ENCODE measurements at regions not wholly inside any gene's neighbourhood (a gene's known extent, or its start where the extent isn't known, plus 50 kb on each side); places are given as distances from the start of the nearest gene placed in this dataset.

GRCh38 chr9:21569721-21570120 lies 87.6 kb upstream of the IFNE start:
- H3K27ac Mint-ChIP-seq (ENCODE audit: unreplicated experiment) = no peak overlapping the region
- H3K27me3 Mint-ChIP-seq (ENCODE audit: unreplicated experiment) = no peaks in the 10 kb centered on the region
- no peak overlapping the region for H3K4me3 Mint-ChIP-seq (ENCODE audit: unreplicated experiment)
- TF ChIP-seq, protein P1, sequence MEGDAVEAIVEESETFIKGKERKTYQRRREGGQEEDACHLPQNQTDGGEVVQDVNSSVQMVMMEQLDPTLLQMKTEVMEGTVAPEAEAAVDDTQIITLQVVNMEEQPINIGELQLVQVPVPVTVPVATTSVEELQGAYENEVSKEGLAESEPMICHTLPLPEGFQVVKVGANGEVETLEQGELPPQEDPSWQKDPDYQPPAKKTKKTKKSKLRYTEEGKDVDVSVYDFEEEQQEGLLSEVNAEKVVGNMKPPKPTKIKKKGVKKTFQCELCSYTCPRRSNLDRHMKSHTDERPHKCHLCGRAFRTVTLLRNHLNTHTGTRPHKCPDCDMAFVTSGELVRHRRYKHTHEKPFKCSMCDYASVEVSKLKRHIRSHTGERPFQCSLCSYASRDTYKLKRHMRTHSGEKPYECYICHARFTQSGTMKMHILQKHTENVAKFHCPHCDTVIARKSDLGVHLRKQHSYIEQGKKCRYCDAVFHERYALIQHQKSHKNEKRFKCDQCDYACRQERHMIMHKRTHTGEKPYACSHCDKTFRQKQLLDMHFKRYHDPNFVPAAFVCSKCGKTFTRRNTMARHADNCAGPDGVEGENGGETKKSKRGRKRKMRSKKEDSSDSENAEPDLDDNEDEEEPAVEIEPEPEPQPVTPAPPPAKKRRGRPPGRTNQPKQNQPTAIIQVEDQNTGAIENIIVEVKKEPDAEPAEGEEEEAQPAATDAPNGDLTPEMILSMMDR (IDR thresholded peaks at IDR 0.05; ENCODE audit: unreplicated experiment) = no peak
- no peaks in the 10 kb centered on the region for H3K9me3 Mint-ChIP-seq (ENCODE audit: unreplicated experiment)
- DNase-seq (ENCODE audit: low spot score) = no peak
- no peaks in the 10 kb centered on the region for H3K36me3 Mint-ChIP-seq (ENCODE audit: low read depth, unreplicated experiment)
- H3K4me1 Mint-ChIP-seq (ENCODE audit: unreplicated experiment) = peaks cover 3% of the 10 kb centered on the region

GRCh38 chr9:21570643-21571275 lies 88.6 kb upstream of the IFNE start:
- TF ChIP-seq, protein P1 (IDR thresholded peaks at IDR 0.05; ENCODE audit: unreplicated experiment) = no peak
- Mint-ChIP-seq H3K4me3 (ENCODE audit: unreplicated experiment) (no peak overlapping the region), H3K27ac (ENCODE audit: unreplicated experiment) (no peak overlapping the region), H3K4me1 (ENCODE audit: unreplicated experiment) (peaks cover 3% of the 10 kb centered on the region), H3K36me3 (ENCODE audit: low read depth, unreplicated experiment) (no peaks in the 10 kb centered on the region), H3K27me3 (ENCODE audit: unreplicated experiment) (no peaks in the 10 kb centered on the region), H3K9me3 (ENCODE audit: unreplicated experiment) (no peaks in the 10 kb centered on the region)
- no peak for DNase-seq (ENCODE audit: low spot score)

DNA sequence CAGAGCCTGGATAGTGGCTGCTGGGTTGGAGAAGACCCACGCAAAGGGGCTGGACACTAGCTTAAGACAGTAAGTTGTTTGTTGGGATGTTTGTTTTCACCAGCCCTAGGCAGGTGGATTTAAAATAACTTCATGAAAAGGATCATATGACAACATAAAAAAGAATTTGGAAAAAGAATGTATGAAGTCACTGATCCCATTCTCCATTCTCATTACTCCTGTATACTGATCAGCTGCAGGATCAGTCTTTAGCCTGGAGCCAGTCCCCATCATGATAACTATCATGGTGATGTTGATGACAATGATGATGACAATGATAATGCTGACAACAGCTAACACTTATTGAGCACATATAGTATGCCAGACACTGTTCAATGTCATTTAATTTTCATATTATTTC lies 92.1 kb upstream of the IFNE start:
- DNase-seq (ENCODE audit: low spot score) = no peak
- no peaks in the 10 kb centered on the region for H3K9me3 Mint-ChIP-seq (ENCODE audit: unreplicated experiment)
- TF ChIP-seq, protein P1 (IDR thresholded peaks at IDR 0.05; ENCODE audit: unreplicated experiment) = no peak
- no peak overlapping the region for H3K27ac Mint-ChIP-seq (ENCODE audit: unreplicated experiment)
- no peak overlapping the region for H3K4me3 Mint-ChIP-seq (ENCODE audit: unreplicated experiment)
- peaks cover 5% of the 10 kb centered on the region for H3K4me1 Mint-ChIP-seq (ENCODE audit: unreplicated experiment)
- no peaks in the 10 kb centered on the region for H3K36me3 Mint-ChIP-seq (ENCODE audit: low read depth, unreplicated experiment)
- no peaks in the 10 kb centered on the region for H3K27me3 Mint-ChIP-seq (ENCODE audit: unreplicated experiment)

DNA sequence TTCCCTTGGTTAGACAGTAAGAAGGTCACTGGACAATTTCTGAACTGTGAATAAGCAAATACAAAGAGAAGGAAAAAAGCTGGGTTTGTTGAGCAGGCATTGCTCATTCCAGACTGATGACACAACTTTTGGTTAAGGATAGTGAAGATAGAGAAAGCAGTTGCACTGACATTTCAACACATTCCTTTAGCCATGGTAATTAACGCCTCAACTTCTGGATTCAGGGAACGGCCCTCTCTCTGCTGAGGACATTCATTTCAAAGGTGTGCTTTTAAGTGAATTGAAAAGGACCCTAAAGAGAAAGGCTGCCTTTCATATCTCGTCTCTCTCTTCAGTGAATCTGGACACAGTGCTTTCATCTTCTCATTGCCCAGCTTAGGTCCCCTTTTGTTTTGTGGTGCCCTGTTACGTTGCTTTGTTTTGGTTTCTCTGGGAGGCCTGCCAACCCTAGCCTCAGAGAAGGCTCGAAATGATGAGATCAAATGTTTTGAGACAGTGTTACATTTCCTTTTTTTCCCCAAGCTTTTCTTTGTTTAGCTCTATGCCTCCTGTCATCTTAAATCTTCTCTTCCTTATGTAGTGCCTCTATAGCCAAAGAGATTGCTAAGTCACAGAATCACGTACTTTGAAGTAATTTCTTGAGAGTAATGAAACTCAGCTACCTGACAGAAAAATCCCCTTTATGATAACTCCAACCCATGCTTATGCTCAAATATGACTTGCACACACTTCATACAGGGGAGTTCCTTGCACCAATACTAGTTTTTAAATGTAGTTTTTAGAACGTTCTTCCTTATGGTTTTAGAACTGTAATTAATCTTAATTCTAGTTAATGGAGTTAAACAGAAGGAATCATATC lies 94.4 kb upstream of the IFNE start:
- TF ChIP-seq, protein P1 (IDR thresholded peaks at IDR 0.05; ENCODE audit: unreplicated experiment) = no peak
- Mint-ChIP-seq H3K4me1 (ENCODE audit: unreplicated experiment) (peaks cover 5% of the 10 kb centered on the region), H3K36me3 (ENCODE audit: low read depth, unreplicated experiment) (no peaks in the 10 kb centered on the region), H3K27ac (ENCODE audit: unreplicated experiment) (no peak overlapping the region), H3K27me3 (ENCODE audit: unreplicated experiment) (no peaks in the 10 kb centered on the region), H3K9me3 (ENCODE audit: unreplicated experiment) (no peaks in the 10 kb centered on the region), H3K4me3 (ENCODE audit: unreplicated experiment) (no peak overlapping the region)
- DNase-seq (ENCODE audit: low spot score) = no peak

- H3K4me1 Mint-ChIP-seq (ENCODE audit: unreplicated experiment) = peaks cover 5% of the 10 kb centered on the region
- H3K36me3 Mint-ChIP-seq (ENCODE audit: low read depth, unreplicated experiment) = no peaks in the 10 kb centered on the region
- H3K27ac Mint-ChIP-seq (ENCODE audit: unreplicated experiment) = no peak overlapping the region
- no peaks in the 10 kb centered on the region for H3K9me3 Mint-ChIP-seq (ENCODE audit: unreplicated experiment)
- no peaks in the 10 kb centered on the region for H3K27me3 Mint-ChIP-seq (ENCODE audit: unreplicated experiment)
- no peak for DNase-seq (ENCODE audit: low spot score)
- H3K4me3 Mint-ChIP-seq (ENCODE audit: unreplicated experiment) = no peak overlapping the region
- TF ChIP-seq, protein P1 (IDR thresholded peaks at IDR 0.05; ENCODE audit: unreplicated experiment) = no peak
Measured at GRCh38 chr9:21579247-21579671, 97.1 kb upstream of the IFNE start.
